ENCODE measurements at regions not wholly inside any gene's neighbourhood (a gene's known extent, or its start where the extent isn't known, plus 50 kb on each side); places are given as distances from the start of the nearest gene placed in this dataset.
"Not testable (repeated sequence)": the region's sequence is repeated elsewhere in the genome, so short reads cannot be mapped to it uniquely, and the experiment has no call there.

GRCh38 chr3:177438596-177439220, 241.4 kb upstream of the TBL1XR1 start:
- peak; percentile 23 for DNase-seq

GRCh38 chr3:177439694-177440269, 242.5 kb upstream of the TBL1XR1 start:
- peak; percentile 46 for DNase-seq

- peak; percentile 38 for DNase-seq
Observed at GRCh38 chr3:177440456-177441104, 243.3 kb upstream of the TBL1XR1 start.

- peak; percentile 59 for DNase-seq
Observed at GRCh38 chr3:177441276-177441812, 244.1 kb upstream of the TBL1XR1 start.

DNA sequence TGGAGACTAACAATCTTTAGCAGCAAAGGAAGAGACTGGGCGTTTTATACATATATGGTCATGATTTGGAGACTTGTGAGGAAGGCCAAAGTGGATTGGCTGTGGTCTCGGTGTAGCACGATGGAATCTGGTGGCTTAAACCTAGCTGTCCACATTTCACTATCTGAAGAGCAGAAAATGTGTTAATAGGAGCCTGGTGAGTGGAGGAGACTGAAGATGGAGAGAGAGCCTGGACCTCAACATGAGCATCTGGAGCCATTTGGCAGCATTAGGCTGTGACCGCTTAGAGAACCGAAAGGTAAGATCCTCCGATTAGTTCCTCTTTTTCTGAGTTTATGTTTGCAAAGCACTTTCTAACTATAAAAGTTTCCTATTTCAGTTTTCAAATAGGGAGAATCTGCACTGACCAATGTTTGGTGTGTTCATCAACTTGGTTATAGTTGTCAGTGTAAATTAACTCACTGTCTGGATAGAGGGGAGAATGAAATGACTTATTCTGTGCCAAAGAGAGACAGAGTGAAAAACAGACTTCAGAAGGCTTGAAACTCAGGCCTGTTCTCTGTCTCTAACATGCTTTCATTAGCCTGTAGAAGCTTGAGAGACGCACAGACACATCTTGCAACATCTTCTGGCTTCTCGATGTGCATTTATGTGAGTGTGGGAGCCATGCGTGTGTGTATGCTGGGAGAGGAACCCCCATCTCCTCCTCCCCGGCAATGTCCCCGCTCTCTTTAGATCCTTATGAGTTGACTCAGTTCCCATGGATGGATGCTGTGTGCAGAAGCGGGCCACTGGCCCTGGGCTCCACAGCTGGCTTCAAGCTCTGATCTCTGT, 244.7 kb upstream of the TBL1XR1 start:
- DNase-seq, result no peak

DNA sequence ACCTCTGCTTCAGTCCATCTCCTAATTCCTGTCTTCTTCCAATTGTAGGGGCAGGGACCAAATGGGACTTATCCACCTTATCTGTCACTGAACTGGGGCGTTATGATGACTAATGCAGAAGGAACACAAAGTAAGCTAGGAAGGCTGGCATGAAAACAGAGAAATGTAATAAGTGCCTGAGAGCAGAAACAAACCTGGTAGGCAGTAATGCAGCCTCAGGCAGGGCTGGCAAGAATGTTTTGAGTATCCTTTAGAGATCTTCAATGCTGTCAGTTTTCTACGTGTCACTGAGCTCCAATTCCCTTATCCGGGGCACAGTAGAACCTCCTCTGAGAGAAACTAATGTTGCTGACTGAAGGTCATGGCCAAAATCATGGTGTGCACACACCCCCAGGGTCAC, 246.2 kb upstream of the TBL1XR1 start:
- peak; percentile 39 for DNase-seq

GRCh38 chr3:177444696-177445095, 247.4 kb upstream of the TBL1XR1 start:
- DNase-seq, result no peak

DNA sequence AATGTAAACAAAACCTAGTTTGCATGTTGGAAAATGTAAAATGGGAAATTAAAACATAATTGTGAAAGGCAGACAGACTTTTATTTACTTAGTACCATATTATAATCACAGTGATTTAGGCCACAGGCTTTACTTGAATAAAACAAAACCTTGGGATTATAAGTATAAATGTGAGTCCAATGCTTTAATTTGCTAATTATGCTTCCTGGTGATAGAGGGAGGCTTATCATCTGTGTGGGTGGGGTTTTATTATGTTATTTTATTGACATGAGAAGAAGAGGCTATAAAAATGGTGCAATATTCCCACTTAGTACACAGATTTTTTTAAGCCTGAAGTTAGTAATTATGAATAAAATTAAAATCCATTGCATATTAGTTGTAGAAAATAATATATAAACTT, 248.3 kb upstream of the TBL1XR1 start:
- DNase-seq, result no peak

DNA sequence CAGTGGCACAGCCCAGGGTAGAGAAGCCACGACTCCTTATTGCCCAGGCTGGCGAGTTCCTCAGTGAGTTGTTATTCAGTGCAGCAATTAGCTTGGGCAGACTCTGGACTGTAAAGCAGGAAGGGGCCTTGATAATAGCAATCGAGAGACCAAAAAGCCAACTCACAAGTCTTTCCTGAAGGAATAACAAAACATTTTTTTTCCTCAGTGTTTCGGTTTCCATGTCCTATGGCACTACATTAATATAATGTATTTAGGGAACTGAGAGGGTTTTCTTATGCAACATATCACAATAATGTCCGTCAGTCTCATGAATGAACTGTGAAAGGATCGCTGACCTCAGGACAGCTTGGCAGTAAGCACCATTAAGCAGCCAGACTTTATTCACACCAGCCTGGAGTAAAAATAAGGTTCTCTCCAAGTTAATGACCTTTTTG, 248.9 kb upstream of the TBL1XR1 start:
- DNase-seq, result no peak

GRCh38 chr3:177447938-177448337, 250.7 kb upstream of the TBL1XR1 start:
- DNase-seq, result no peak

GRCh38 chr3:177448987-177449359, 251.7 kb upstream of the TBL1XR1 start:
- no peak for DNase-seq

DNA sequence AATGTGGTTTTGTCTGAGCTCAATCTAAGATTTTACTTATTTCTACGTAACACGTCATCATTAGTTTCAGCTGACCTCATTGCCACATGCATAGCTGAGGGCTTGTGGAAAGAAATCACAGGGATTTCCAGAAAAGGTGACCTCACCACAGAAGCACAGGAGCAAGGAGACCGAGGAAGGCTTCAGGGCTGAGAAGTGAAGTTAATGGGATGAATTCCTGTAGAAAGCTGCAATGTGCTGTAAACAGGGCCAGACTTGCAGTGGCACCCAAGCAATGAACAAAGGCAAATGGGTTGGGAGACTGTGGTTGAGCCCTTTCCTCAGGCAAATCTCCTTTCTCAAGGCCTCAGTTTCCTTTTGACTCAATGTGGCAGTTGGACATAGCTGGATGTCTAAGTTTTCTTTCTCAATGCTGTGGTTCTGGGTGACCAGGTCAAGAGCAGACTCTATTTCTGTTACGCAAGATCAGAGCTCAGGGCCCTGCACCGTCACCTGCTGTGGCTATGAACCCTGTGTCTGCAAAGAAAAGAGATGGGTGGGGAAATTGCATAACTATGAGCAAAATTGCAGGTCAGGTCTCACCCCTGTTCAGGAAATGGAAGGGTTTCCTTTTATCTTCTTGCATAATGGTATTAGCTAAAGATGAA, 252.2 kb upstream of the TBL1XR1 start:
- peak; percentile 78 for DNase-seq

GRCh38 chr3:177451301-177451750, 254.0 kb upstream of the TBL1XR1 start:
- DNase-seq, result peak; percentile 79

DNA sequence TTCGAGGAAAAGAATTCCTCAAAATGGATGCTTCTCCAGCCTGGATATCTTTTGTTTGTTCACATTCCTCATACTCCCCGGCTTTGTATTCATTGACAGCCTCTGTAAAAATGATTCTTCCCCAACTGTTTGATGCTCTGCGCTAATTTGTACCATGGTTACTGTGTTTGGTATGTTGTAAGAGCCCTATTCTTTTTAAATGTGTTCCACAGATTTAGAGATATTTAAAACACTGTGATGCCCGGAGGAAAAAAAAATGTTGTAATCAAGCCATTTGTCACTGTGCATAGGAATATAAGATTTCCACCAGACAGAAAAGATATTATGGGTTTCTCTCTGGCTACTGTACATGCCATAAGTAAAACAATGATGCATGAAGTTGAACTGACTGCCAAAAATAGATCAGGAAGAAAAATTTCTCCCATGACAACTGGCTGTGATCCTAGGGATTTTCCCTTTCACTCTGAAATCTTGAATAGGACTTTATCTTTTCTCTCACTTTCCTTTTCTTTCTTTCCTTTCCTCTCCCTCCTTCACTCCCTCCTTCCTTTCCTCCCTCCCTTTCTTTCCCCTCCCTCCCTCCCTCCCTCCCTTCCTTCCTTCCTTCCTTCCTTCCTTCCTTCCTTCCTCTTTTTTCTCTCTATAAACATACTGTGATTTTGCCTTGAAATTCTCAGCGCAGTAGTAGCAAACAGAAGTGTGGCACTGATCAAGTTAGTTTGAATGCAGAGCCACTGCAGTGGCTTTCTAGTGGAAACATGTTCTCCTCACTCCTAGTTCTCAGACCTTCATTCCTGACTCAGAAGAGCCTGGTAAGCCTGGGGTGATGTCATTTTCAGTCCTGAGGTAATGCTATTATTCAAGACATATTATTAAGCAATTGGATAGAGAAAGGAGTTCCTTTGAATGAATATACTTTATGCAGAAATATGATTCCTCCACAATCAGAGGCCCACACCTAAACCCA, 254.9 kb upstream of the TBL1XR1 start:
- DNase-seq, result peak; percentile 91

GRCh38 chr3:177452831-177453450, 255.7 kb upstream of the TBL1XR1 start:
- DNase-seq, result peak; percentile 35

DNA sequence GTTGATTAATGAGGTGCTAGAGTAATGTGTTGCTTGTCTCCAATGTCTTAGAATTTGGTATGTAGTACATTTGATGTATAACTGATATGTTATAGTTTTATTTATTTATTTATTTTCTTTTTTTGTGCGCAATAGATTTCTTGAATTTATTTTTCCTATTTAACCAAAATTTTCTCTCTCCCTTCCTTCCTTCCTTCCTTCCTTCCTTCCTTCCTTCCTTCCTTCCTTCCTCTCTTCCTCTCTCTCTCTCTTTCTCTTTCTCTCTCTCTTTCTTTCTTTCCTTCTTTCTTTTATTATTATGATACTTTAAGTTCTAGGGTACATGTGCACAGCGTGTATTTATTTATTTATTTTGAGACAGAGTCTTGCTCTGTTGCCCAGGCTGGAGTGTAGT, 256.2 kb upstream of the TBL1XR1 start:
- no peak for DNase-seq

- DNase-seq, result not testable (repeated sequence)
Observed at GRCh38 chr3:177457204-177457603, 259.9 kb upstream of the TBL1XR1 start.

DNA sequence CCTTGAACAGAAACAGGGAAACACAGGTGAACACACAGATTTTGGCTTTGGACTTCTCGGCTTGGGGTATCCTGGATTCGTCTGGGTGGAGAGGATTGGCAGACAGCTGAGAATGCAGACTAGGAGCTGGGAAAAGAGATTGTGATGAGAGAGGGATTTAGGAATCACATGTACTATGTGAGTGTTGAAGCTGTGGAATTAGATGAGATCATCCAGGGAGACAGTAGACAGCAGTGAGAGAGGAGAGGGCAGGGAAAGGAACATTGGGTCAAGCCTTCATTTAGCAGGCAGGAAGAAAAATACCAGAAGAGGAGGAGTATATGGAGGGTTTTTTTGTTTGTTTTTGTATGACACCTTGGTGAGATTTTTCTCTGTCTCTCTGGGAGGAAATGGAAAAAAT, 262.1 kb upstream of the TBL1XR1 start:
- peak; percentile 87 for DNase-seq

DNA sequence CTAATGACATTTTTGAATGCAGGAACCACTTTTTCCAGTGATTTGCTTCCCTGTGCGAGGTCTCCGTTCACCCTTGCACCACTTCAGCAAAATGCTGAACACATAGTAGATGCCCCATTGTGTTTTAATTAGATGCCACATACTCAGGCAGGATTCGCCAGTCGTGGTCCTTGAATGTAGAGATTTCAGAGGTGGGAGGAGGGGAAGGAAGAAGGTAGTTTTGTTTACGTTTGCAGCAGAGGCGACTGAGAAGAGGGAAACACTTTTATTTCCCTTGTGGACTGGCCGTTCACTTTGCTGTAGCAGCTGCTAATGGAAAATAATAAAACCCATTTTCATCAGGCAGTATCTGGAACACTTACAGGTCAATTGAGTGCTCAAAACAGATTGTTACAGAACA, 262.8 kb upstream of the TBL1XR1 start:
- no peak for DNase-seq

- DNase-seq, result peak; percentile 56
Observed at GRCh38 chr3:177461765-177462164, 264.5 kb upstream of the TBL1XR1 start.

- DNase-seq, result not testable (repeated sequence)
Observed at GRCh38 chr3:177463341-177463740, 266.1 kb upstream of the TBL1XR1 start.

All from fibroblast of skin of right biceps (primary cell).